ENCODE measurements at regions not wholly inside any gene's neighbourhood (a gene's known extent, or its start where the extent isn't known, plus 50 kb on each side); places are given as distances from the start of the nearest gene placed in this dataset.

DNA sequence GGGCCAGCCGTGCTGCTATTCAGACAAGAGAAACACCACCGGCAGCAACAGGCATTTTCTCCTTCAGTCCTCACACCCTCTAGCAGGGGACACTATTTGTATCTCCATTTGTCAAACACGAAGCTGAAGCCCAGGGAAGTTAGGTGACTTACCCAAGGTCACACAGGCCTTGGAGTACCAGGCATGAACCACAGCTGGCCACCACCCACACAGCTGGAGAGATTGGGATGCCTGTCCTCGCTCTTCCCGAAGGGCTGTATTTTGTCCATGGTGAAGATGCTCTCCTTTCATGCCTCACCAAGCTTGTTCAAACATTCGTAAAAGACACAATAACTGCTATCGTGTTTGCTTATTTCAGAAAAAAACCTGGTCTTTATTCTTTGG, 182.7 kb downstream of the INHBB start:
- no peak overlapping the region for H3K4ac ChIP-seq (ENCODE audit: low read depth, low read length)
- H2AK5ac ChIP-seq (ENCODE audit: insufficient read length, low read length), result no peak overlapping the region
- Mint-ChIP-seq H3K4me1 (peaks cover 13 to 22% of the 10 kb centered on the region in 2 experiments), H3K27ac (no peak overlapping the region), H3K27me3 (ENCODE audit: low read depth) (peaks cover 92% of the 10 kb centered on the region), H3K4me3 (no peak overlapping the region), H3K36me3 (ENCODE audit: insufficient read depth in 1 of 3, low read depth in 3 of 3) (peaks cover 0 to 4% (median 0%) of the 10 kb centered on the region in 3 experiments; a peak in 1 of 7 replicates), H3K9me3 (peaks cover 6 to 15% of the 10 kb centered on the region in 2 experiments; a peak in 4 of 5 replicates)
- H3K27me3 ChIP-seq (ENCODE audit: insufficient read depth, low read length), result no peaks in the 10 kb centered on the region; the same call in 1 of the 2 replicates
- H3K23ac ChIP-seq (ENCODE audit: insufficient read length, low read depth, low read length), result no peak overlapping the region
- H4K5ac ChIP-seq (ENCODE audit: insufficient read length, low read depth, low read length), result no peak overlapping the region
- no peaks in the 10 kb centered on the region for H3K9me3 ChIP-seq (ENCODE audit: control insufficient read depth, low read depth, low read length)
- DNase-seq, result no peak
- no peak overlapping the region for H3K4me2 ChIP-seq (ENCODE audit: insufficient read depth, insufficient read length, low read length)
- H2BK15ac ChIP-seq (ENCODE audit: low read depth, low read length), result no peak overlapping the region
- no peak overlapping the region for H3T11ph ChIP-seq (ENCODE audit: low read length)
- no peak overlapping the region for H4K8ac ChIP-seq (replicated peaks; ENCODE audit: insufficient read length, low read depth, low read length)
- TF ChIP-seq, protein P1, sequence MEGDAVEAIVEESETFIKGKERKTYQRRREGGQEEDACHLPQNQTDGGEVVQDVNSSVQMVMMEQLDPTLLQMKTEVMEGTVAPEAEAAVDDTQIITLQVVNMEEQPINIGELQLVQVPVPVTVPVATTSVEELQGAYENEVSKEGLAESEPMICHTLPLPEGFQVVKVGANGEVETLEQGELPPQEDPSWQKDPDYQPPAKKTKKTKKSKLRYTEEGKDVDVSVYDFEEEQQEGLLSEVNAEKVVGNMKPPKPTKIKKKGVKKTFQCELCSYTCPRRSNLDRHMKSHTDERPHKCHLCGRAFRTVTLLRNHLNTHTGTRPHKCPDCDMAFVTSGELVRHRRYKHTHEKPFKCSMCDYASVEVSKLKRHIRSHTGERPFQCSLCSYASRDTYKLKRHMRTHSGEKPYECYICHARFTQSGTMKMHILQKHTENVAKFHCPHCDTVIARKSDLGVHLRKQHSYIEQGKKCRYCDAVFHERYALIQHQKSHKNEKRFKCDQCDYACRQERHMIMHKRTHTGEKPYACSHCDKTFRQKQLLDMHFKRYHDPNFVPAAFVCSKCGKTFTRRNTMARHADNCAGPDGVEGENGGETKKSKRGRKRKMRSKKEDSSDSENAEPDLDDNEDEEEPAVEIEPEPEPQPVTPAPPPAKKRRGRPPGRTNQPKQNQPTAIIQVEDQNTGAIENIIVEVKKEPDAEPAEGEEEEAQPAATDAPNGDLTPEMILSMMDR (conservative IDR thresholded peaks at IDR 0.05), result no peak
- H2BK12ac ChIP-seq (ENCODE audit: insufficient read length, low read depth, low read length), result no peak overlapping the region
- no peak overlapping the region for H2BK20ac ChIP-seq (ENCODE audit: low read depth, low read length, poor library complexity, severe bottlenecking)
- H3K14ac ChIP-seq (ENCODE audit: insufficient read depth, low read length), result no peak overlapping the region
- no peak overlapping the region for H2BK120ac ChIP-seq (ENCODE audit: low read depth, low read length, poor library complexity, severe bottlenecking)
- H3K9ac ChIP-seq (ENCODE audit: extremely low read depth, insufficient read length, low read length), result no peak overlapping the region
- no peak overlapping the region for H2BK5ac ChIP-seq (ENCODE audit: insufficient read length, low read length)
- H4K20me1 ChIP-seq (ENCODE audit: control insufficient read depth, insufficient read depth, insufficient read length), result no peaks in the 10 kb centered on the region
- no peak overlapping the region for H3K18ac ChIP-seq (ENCODE audit: insufficient read length, low read depth, low read length)
- H3K79me2 ChIP-seq (ENCODE audit: insufficient read depth, low read length), result no peaks in the 10 kb centered on the region
- H3K56ac ChIP-seq (ENCODE audit: insufficient read length, low read depth, low read length), result no peak overlapping the region
- H3K79me1 ChIP-seq (ENCODE audit: insufficient read depth, low read depth, low read length, poor library complexity, severe bottlenecking), result no peaks in the 10 kb centered on the region
- WGBS (ENCODE audit: extremely low coverage, insufficient read length, low lambda C conversion rate), result no CpG with 5 or more reads among the region's 7 CpGs
- H4K91ac ChIP-seq (ENCODE audit: insufficient read length, low read depth, low read length), result no peak overlapping the region
- no peaks in the 10 kb centered on the region for H3K23me2 ChIP-seq (ENCODE audit: insufficient read length, low read depth, low read length, poor library complexity, severe bottlenecking)
- no peak overlapping the region for H3K27ac ChIP-seq (ENCODE audit: insufficient read length, low read depth, low read length)
- H2AFZ ChIP-seq (ENCODE audit: low read length), result no peak overlapping the region
- H3K4me1 ChIP-seq (ENCODE audit: insufficient read depth, low read length), result no peaks in the 10 kb centered on the region; the same call in 1 of the 2 replicates

All from H9 (cell line).